ENCODE measurements at regions not wholly inside any gene's neighbourhood (a gene's known extent, or its start where the extent isn't known, plus 50 kb on each side); places are given as distances from the start of the nearest gene placed in this dataset.
A peak's percentile ranks its signal among the peaks of the same experiment; 100 is the strongest.

GRCh38 chr2:42928692-42929545 lies 136.5 kb upstream of the HAAO start:
- no peak for DNase-seq
- H3K9me3 Mint-ChIP-seq = no peaks in the 10 kb centered on the region
- H3K36me3 Mint-ChIP-seq = no peaks in the 10 kb centered on the region
- H3K4me1 Mint-ChIP-seq = peaks cover 5 to 7% of the 10 kb centered on the region in 2 donors
- H3K27ac Mint-ChIP-seq = no peak overlapping the region
- H3K4me3 Mint-ChIP-seq = no peak overlapping the region
- H3K27me3 Mint-ChIP-seq (ENCODE audit: low read depth in 3 of 3) = peaks cover 0 to 4% (median 0%) of the 10 kb centered on the region in 3 donors

DNA sequence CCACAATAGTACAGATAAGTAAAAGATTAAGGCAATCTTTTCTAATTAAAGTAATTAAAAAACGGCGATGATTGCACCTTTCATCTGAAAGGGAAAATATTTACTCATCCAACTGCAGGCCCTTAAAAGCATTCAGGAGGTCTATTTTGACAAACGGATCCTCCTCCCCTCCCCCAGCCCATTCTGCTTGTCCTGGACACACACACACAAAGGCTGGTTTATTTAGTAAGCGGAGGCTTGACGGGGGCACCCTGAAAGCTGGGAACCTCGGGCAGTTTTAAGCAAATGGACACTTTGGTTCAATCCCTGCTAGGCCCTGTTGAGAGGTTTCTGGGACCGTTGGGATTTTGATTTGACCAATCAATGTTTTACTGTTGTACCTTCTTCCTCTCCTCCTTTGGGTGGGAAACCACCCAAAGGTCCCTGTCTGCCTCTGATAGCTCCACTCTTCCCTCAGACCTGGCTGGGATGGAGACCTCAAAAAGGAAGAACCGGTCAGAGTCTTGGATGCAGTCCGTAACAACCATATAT lies 135.8 kb upstream of the HAAO start:
- H3K27ac Mint-ChIP-seq = no peak overlapping the region
- DNase-seq = no peak
- peaks cover 0 to under 1% of the 10 kb centered on the region in 2 donors for H3K4me1 Mint-ChIP-seq
- no peak overlapping the region for H3K4me3 Mint-ChIP-seq
- no peaks in the 10 kb centered on the region for H3K36me3 Mint-ChIP-seq
- no peaks in the 10 kb centered on the region for H3K9me3 Mint-ChIP-seq
- H3K27me3 Mint-ChIP-seq (ENCODE audit: low read depth in 3 of 3) = peaks cover 0 to 4% (median 0%) of the 10 kb centered on the region in 3 donors

GRCh38 chr2:42927334-42928160 lies 135.2 kb upstream of the HAAO start:
- Mint-ChIP-seq H3K27ac (no peak overlapping the region), H3K27me3 (ENCODE audit: low read depth in 3 of 3) (peaks cover 0 to 4% (median 0%) of the 10 kb centered on the region in 3 donors), H3K36me3 (no peaks in the 10 kb centered on the region), H3K4me1 (no peaks in the 10 kb centered on the region), H3K9me3 (no peaks in the 10 kb centered on the region), H3K4me3 (no peak overlapping the region)
- no peak for DNase-seq

- no peaks in the 10 kb centered on the region for H3K4me1 Mint-ChIP-seq
- DNase-seq = no peak
- peaks cover 0 to 4% (median 0%) of the 10 kb centered on the region in 3 donors for H3K27me3 Mint-ChIP-seq (ENCODE audit: low read depth in 3 of 3)
- H3K36me3 Mint-ChIP-seq = no peaks in the 10 kb centered on the region
- H3K4me3 Mint-ChIP-seq = no peak overlapping the region
- no peak overlapping the region for H3K27ac Mint-ChIP-seq
- H3K9me3 Mint-ChIP-seq = no peaks in the 10 kb centered on the region
Measured at GRCh38 chr2:42926434-42927333, 134.3 kb upstream of the HAAO start.

- Mint-ChIP-seq H3K4me1 (no peaks in the 10 kb centered on the region), H3K27ac (no peak overlapping the region), H3K4me3 (no peak overlapping the region), H3K27me3 (ENCODE audit: low read depth in 3 of 3) (peaks cover 0 to 2% (median 1%) of the 10 kb centered on the region in 3 donors), H3K36me3 (no peaks in the 10 kb centered on the region), H3K9me3 (no peaks in the 10 kb centered on the region)
- DNase-seq = no peak
Measured at GRCh38 chr2:42925742-42926433, 133.5 kb upstream of the HAAO start.

- Mint-ChIP-seq H3K36me3 (no peaks in the 10 kb centered on the region), H3K4me3 (no peak overlapping the region), H3K9me3 (no peaks in the 10 kb centered on the region), H3K27ac (no peak overlapping the region), H3K4me1 (no peaks in the 10 kb centered on the region), H3K27me3 (ENCODE audit: low read depth in 3 of 3) (peaks cover 0 to 1% (median 0%) of the 10 kb centered on the region in 3 donors)
- no peak for DNase-seq
Measured at GRCh38 chr2:42924418-42924886, 132.1 kb upstream of the HAAO start.

GRCh38 chr2:42923580-42924417 lies 131.4 kb upstream of the HAAO start:
- H3K36me3 Mint-ChIP-seq = no peaks in the 10 kb centered on the region
- no peak overlapping the region for H3K4me3 Mint-ChIP-seq
- H3K27ac Mint-ChIP-seq = no peak overlapping the region
- DNase-seq = no peak
- no peaks in the 10 kb centered on the region for H3K4me1 Mint-ChIP-seq
- H3K9me3 Mint-ChIP-seq = no peaks in the 10 kb centered on the region
- H3K27me3 Mint-ChIP-seq (ENCODE audit: low read depth in 3 of 3) = peaks cover 0 to 3% (median 2%) of the 10 kb centered on the region in 3 donors

DNA sequence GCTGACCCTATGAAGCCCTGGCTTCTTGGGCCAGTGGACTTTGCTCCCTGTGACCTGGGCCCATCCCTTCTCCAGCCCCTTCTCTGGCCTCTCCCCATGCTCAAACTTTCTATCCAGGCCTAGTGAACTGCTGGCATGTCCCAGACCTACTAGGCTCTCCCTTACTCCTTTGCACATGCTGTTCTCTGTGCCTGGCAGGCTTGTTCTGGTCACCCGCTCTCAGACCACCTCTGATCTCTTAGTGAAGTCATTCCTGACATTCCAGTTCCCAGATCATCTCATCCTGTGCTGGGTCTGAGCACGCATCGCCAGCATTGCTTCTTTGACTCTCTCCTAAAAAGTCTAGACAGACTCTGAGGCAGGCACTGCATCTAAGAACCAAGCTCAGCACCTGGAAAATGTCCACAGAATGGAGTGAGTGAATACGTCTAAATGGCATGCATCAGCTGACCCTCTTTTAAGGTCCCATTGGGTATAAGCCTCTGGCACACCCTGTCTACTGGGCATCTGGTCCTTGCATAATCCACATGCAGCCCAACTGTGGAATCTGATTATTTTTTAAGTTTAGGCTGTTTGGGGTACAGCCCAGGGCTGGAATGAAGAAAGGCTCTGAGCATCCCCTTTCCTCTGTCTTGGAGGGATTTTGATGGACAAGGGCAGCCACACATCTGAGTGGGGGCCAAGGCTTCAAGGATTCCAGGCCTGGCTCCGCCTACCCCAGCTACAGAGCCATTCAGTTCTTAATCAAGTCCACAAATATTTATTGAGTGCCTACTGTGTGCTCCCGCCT lies 130.6 kb upstream of the HAAO start:
- DNase-seq = no peak
- Mint-ChIP-seq H3K9me3 (no peaks in the 10 kb centered on the region), H3K4me3 (no peak overlapping the region), H3K27ac (no peak overlapping the region), H3K4me1 (no peaks in the 10 kb centered on the region), H3K36me3 (no peaks in the 10 kb centered on the region), H3K27me3 (ENCODE audit: low read depth in 3 of 3) (peaks cover 2 to 4% (median 2%) of the 10 kb centered on the region in 3 donors)

- no peak overlapping the region for H3K27ac Mint-ChIP-seq
- no peak for DNase-seq
- H3K4me1 Mint-ChIP-seq = no peaks in the 10 kb centered on the region
- H3K36me3 Mint-ChIP-seq = no peaks in the 10 kb centered on the region
- peaks cover 2 to 4% (median 2%) of the 10 kb centered on the region in 3 donors for H3K27me3 Mint-ChIP-seq (ENCODE audit: low read depth in 3 of 3)
- H3K4me3 Mint-ChIP-seq = no peak overlapping the region
- H3K9me3 Mint-ChIP-seq = no peaks in the 10 kb centered on the region
Measured at GRCh38 chr2:42922293-42922692, 129.9 kb upstream of the HAAO start.

DNA sequence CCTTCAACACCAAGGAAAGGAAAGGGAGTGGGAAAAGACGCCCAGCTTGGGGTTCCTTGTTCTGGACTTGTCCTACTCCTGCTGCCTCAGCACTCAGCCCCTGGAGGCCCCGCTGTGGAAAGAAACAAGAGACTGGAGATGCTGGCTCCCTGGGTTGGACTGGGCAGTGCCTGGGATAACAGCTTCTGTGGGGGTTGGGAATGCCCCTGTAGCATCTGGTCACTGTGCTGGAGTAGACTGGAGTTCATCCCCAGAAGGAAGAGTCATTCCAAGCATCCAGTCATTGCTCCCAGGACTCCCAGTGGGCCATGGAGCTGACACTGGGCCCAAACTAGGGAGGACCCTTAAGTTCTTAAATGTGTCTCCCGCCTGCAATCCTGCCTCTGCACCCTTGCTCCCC lies 129.3 kb upstream of the HAAO start:
- no peaks in the 10 kb centered on the region for H3K36me3 Mint-ChIP-seq
- peaks cover 2 to 4% (median 2%) of the 10 kb centered on the region in 3 donors for H3K27me3 Mint-ChIP-seq (ENCODE audit: low read depth in 3 of 3)
- no peak for DNase-seq
- H3K4me3 Mint-ChIP-seq = peak overlapping the region in 1 of 5 donors; percentile 42
- no peaks in the 10 kb centered on the region for H3K9me3 Mint-ChIP-seq
- no peaks in the 10 kb centered on the region for H3K4me1 Mint-ChIP-seq
- H3K27ac Mint-ChIP-seq = no peak overlapping the region

DNA sequence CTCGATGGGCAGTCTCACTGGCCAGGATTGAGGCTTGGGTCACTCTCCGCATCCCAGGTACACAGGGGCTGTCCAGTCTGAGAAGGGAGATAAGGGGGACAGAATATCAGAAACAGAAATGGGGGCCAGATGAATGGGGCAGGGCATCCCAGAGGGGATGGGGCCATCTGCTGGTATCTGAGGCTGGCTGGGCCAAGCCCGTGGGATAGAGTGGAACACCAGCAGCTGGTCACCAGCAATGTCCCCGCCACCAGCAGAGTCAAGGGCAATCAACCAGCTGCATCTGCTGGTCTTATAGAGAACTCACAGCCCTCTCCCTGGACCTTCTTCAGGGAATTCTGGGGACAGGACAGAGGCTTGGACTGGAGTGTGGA lies 128.8 kb upstream of the HAAO start:
- Mint-ChIP-seq H3K4me1 (no peaks in the 10 kb centered on the region), H3K27ac (no peak overlapping the region), H3K4me3 (no peak overlapping the region), H3K9me3 (no peaks in the 10 kb centered on the region), H3K36me3 (no peaks in the 10 kb centered on the region), H3K27me3 (ENCODE audit: low read depth in 3 of 3) (peaks cover 2 to 4% (median 3%) of the 10 kb centered on the region in 3 donors)
- DNase-seq = no peak

Measured in immature natural killer cell (primary cell).